ENCODE measurements at regions not wholly inside any gene's neighbourhood (a gene's known extent, or its start where the extent isn't known, plus 50 kb on each side); places are given as distances from the start of the nearest gene placed in this dataset.

GRCh38 chr2:195472501-195473234, 184.4 kb upstream of the SLC39A10 start:
- no peaks in the 10 kb centered on the region for H3K4me1 ChIP-seq (ENCODE audit: control insufficient read depth, low read depth, low read length)
- no peak overlapping the region for H3K27ac ChIP-seq (ENCODE audit: low read length)
- no peaks in the 10 kb centered on the region for H3K9me3 ChIP-seq (ENCODE audit: control insufficient read depth, low read depth, low read length)
- H3K27me3 ChIP-seq (ENCODE audit: control insufficient read depth, insufficient read depth, low read length) = no peaks in the 10 kb centered on the region
- no peak overlapping the region for H3K9ac ChIP-seq (ENCODE audit: low read length)
- no peaks in the 10 kb centered on the region for H3K36me3 ChIP-seq (ENCODE audit: control insufficient read depth, low read depth, low read length)
- no peak overlapping the region for H3K4me3 ChIP-seq (ENCODE audit: low read length)

- Histone ChIP-seq H3K36me3 (ENCODE audit: control insufficient read depth, low read depth, low read length) (no peaks in the 10 kb centered on the region), H3K9me3 (ENCODE audit: control insufficient read depth, low read depth, low read length) (no peaks in the 10 kb centered on the region), H3K4me3 (ENCODE audit: low read length) (no peak overlapping the region), H3K4me1 (ENCODE audit: control insufficient read depth, low read depth, low read length) (no peaks in the 10 kb centered on the region), H3K27ac (ENCODE audit: low read length) (no peak overlapping the region), H3K27me3 (ENCODE audit: control insufficient read depth, insufficient read depth, low read length) (no peaks in the 10 kb centered on the region), H3K9ac (ENCODE audit: low read length) (no peak overlapping the region)
These were observed 185.2 kb upstream of the SLC39A10 start for GRCh38 chr2:195471807-195472206.

- Histone ChIP-seq H3K27me3 (ENCODE audit: control insufficient read depth, insufficient read depth, low read length) (no peaks in the 10 kb centered on the region), H3K9me3 (ENCODE audit: control insufficient read depth, low read depth, low read length) (no peaks in the 10 kb centered on the region), H3K36me3 (ENCODE audit: control insufficient read depth, low read depth, low read length) (no peaks in the 10 kb centered on the region), H3K27ac (ENCODE audit: low read length) (no peak overlapping the region), H3K9ac (ENCODE audit: low read length) (no peak overlapping the region), H3K4me1 (ENCODE audit: control insufficient read depth, low read depth, low read length) (no peaks in the 10 kb centered on the region), H3K4me3 (ENCODE audit: low read length) (no peak overlapping the region)
These were observed 185.9 kb upstream of the SLC39A10 start for GRCh38 chr2:195471163-195471562.

- no peaks in the 10 kb centered on the region for H3K36me3 ChIP-seq (ENCODE audit: control insufficient read depth, low read depth, low read length)
- H3K4me3 ChIP-seq (ENCODE audit: low read length) = no peak overlapping the region
- H3K27ac ChIP-seq (ENCODE audit: low read length) = no peak overlapping the region
- no peaks in the 10 kb centered on the region for H3K4me1 ChIP-seq (ENCODE audit: control insufficient read depth, low read depth, low read length)
- H3K9me3 ChIP-seq (ENCODE audit: control insufficient read depth, low read depth, low read length) = no peaks in the 10 kb centered on the region
- H3K27me3 ChIP-seq (ENCODE audit: control insufficient read depth, insufficient read depth, low read length) = no peaks in the 10 kb centered on the region
- no peak overlapping the region for H3K9ac ChIP-seq (ENCODE audit: low read length)
These were observed 186.4 kb upstream of the SLC39A10 start for GRCh38 chr2:195470622-195471021.

GRCh38 chr2:195468771-195469170, 188.3 kb upstream of the SLC39A10 start:
- no peaks in the 10 kb centered on the region for H3K36me3 ChIP-seq (ENCODE audit: control insufficient read depth, low read depth, low read length)
- H3K9ac ChIP-seq (ENCODE audit: low read length) = no peak overlapping the region
- no peaks in the 10 kb centered on the region for H3K9me3 ChIP-seq (ENCODE audit: control insufficient read depth, low read depth, low read length)
- no peaks in the 10 kb centered on the region for H3K4me1 ChIP-seq (ENCODE audit: control insufficient read depth, low read depth, low read length)
- no peak overlapping the region for H3K4me3 ChIP-seq (ENCODE audit: low read length)
- no peak overlapping the region for H3K27ac ChIP-seq (ENCODE audit: low read length)
- H3K27me3 ChIP-seq (ENCODE audit: control insufficient read depth, insufficient read depth, low read length) = no peaks in the 10 kb centered on the region

- Histone ChIP-seq H3K4me3 (ENCODE audit: low read length) (no peak overlapping the region), H3K36me3 (ENCODE audit: control insufficient read depth, low read depth, low read length) (no peaks in the 10 kb centered on the region), H3K27ac (ENCODE audit: low read length) (no peak overlapping the region), H3K9ac (ENCODE audit: low read length) (no peak overlapping the region), H3K4me1 (ENCODE audit: control insufficient read depth, low read depth, low read length) (no peaks in the 10 kb centered on the region), H3K9me3 (ENCODE audit: control insufficient read depth, low read depth, low read length) (no peaks in the 10 kb centered on the region), H3K27me3 (ENCODE audit: control insufficient read depth, insufficient read depth, low read length) (no peaks in the 10 kb centered on the region)
These were observed 190.6 kb upstream of the SLC39A10 start for GRCh38 chr2:195466427-195466826.

GRCh38 chr2:195461010-195461409, 196.0 kb upstream of the SLC39A10 start:
- no peak overlapping the region for H3K9ac ChIP-seq (ENCODE audit: low read length)
- H3K4me3 ChIP-seq (ENCODE audit: low read length) = no peak overlapping the region
- H3K9me3 ChIP-seq (ENCODE audit: control insufficient read depth, low read depth, low read length) = no peaks in the 10 kb centered on the region
- H3K4me1 ChIP-seq (ENCODE audit: control insufficient read depth, low read depth, low read length) = no peaks in the 10 kb centered on the region
- no peaks in the 10 kb centered on the region for H3K27me3 ChIP-seq (ENCODE audit: control insufficient read depth, insufficient read depth, low read length)
- H3K36me3 ChIP-seq (ENCODE audit: control insufficient read depth, low read depth, low read length) = no peaks in the 10 kb centered on the region
- H3K27ac ChIP-seq (ENCODE audit: low read length) = no peak overlapping the region

GRCh38 chr2:195458936-195459335, 198.1 kb upstream of the SLC39A10 start:
- no peaks in the 10 kb centered on the region for H3K36me3 ChIP-seq (ENCODE audit: control insufficient read depth, low read depth, low read length)
- H3K27ac ChIP-seq (ENCODE audit: low read length) = no peak overlapping the region
- no peaks in the 10 kb centered on the region for H3K9me3 ChIP-seq (ENCODE audit: control insufficient read depth, low read depth, low read length)
- no peak overlapping the region for H3K4me3 ChIP-seq (ENCODE audit: low read length)
- no peak overlapping the region for H3K9ac ChIP-seq (ENCODE audit: low read length)
- no peaks in the 10 kb centered on the region for H3K27me3 ChIP-seq (ENCODE audit: control insufficient read depth, insufficient read depth, low read length)
- H3K4me1 ChIP-seq (ENCODE audit: control insufficient read depth, low read depth, low read length) = no peaks in the 10 kb centered on the region

GRCh38 chr2:195457873-195458272, 199.2 kb upstream of the SLC39A10 start:
- no peak overlapping the region for H3K4me3 ChIP-seq (ENCODE audit: low read length)
- no peaks in the 10 kb centered on the region for H3K9me3 ChIP-seq (ENCODE audit: control insufficient read depth, low read depth, low read length)
- no peaks in the 10 kb centered on the region for H3K4me1 ChIP-seq (ENCODE audit: control insufficient read depth, low read depth, low read length)
- H3K27me3 ChIP-seq (ENCODE audit: control insufficient read depth, insufficient read depth, low read length) = no peaks in the 10 kb centered on the region
- no peaks in the 10 kb centered on the region for H3K36me3 ChIP-seq (ENCODE audit: control insufficient read depth, low read depth, low read length)
- H3K27ac ChIP-seq (ENCODE audit: low read length) = no peak overlapping the region
- H3K9ac ChIP-seq (ENCODE audit: low read length) = no peak overlapping the region

- Histone ChIP-seq H3K4me1 (ENCODE audit: control insufficient read depth, low read depth, low read length) (no peaks in the 10 kb centered on the region), H3K27me3 (ENCODE audit: control insufficient read depth, insufficient read depth, low read length) (no peaks in the 10 kb centered on the region), H3K27ac (ENCODE audit: low read length) (no peak overlapping the region), H3K9me3 (ENCODE audit: control insufficient read depth, low read depth, low read length) (no peaks in the 10 kb centered on the region), H3K4me3 (ENCODE audit: low read length) (no peak overlapping the region), H3K36me3 (ENCODE audit: control insufficient read depth, low read depth, low read length) (no peaks in the 10 kb centered on the region), H3K9ac (ENCODE audit: low read length) (no peak overlapping the region)
These were observed 200.3 kb upstream of the SLC39A10 start for GRCh38 chr2:195456771-195457170.

GRCh38 chr2:195451160-195451559, 205.9 kb upstream of the SLC39A10 start:
- H3K36me3 ChIP-seq (ENCODE audit: control insufficient read depth, low read depth, low read length) = no peaks in the 10 kb centered on the region
- H3K27me3 ChIP-seq (ENCODE audit: control insufficient read depth, insufficient read depth, low read length) = no peaks in the 10 kb centered on the region
- H3K27ac ChIP-seq (ENCODE audit: low read length) = no peak overlapping the region
- no peak overlapping the region for H3K9ac ChIP-seq (ENCODE audit: low read length)
- H3K4me1 ChIP-seq (ENCODE audit: control insufficient read depth, low read depth, low read length) = no peaks in the 10 kb centered on the region
- H3K4me3 ChIP-seq (ENCODE audit: low read length) = no peak overlapping the region
- no peaks in the 10 kb centered on the region for H3K9me3 ChIP-seq (ENCODE audit: control insufficient read depth, low read depth, low read length)

GRCh38 chr2:195450552-195451113, 206.4 kb upstream of the SLC39A10 start:
- no peaks in the 10 kb centered on the region for H3K4me1 ChIP-seq (ENCODE audit: control insufficient read depth, low read depth, low read length)
- no peak overlapping the region for H3K9ac ChIP-seq (ENCODE audit: low read length)
- H3K27ac ChIP-seq (ENCODE audit: low read length) = no peak overlapping the region
- no peak overlapping the region for H3K4me3 ChIP-seq (ENCODE audit: low read length)
- H3K36me3 ChIP-seq (ENCODE audit: control insufficient read depth, low read depth, low read length) = no peaks in the 10 kb centered on the region
- no peaks in the 10 kb centered on the region for H3K27me3 ChIP-seq (ENCODE audit: control insufficient read depth, insufficient read depth, low read length)
- H3K9me3 ChIP-seq (ENCODE audit: control insufficient read depth, low read depth, low read length) = no peaks in the 10 kb centered on the region
